GM21390 (cell line): ENCODE measurements at regions not wholly inside any gene's neighbourhood (a gene's known extent, or its start where the extent isn't known, plus 50 kb on each side); places are given as distances from the start of the nearest gene placed in this dataset.

Source experiments
- ATAC-seq: cut with Tn5 transposase; IDR thresholded peaks from one replicate; pipeline ENCODE4 v1.9.1; 2021; ENCODE audit not compliant: unreplicated experiment

GRCh38 chr2:207256476-207257207 is 90.9 kb upstream of the KLF7 start:
- ATAC-seq, result no peak

GRCh38 chr2:207257251-207258250 is 91.8 kb upstream of the KLF7 start:
- no peak for ATAC-seq

GRCh38 chr2:207258263-207258991 is 92.7 kb upstream of the KLF7 start:
- ATAC-seq, result no peak

- ATAC-seq, result no peak
Observed at GRCh38 chr2:207260021-207260420, 94.3 kb upstream of the KLF7 start.

- no peak for ATAC-seq
Observed at GRCh38 chr2:207260947-207261346, 95.2 kb upstream of the KLF7 start.

GRCh38 chr2:207264310-207264709 is 98.6 kb upstream of the KLF7 start:
- ATAC-seq, result no peak

- ATAC-seq, result no peak
Observed at GRCh38 chr2:207265332-207265731, 99.6 kb upstream of the KLF7 start.

GRCh38 chr2:207265869-207266268 is 100.1 kb upstream of the KLF7 start:
- no peak for ATAC-seq

- no peak for ATAC-seq
Observed at GRCh38 chr2:207266648-207267047, 100.9 kb upstream of the KLF7 start.

GRCh38 chr2:207269038-207269437 is 103.3 kb upstream of the KLF7 start:
- ATAC-seq, result no peak

- no peak for ATAC-seq
Observed at GRCh38 chr2:207274530-207275189, 108.9 kb upstream of the KLF7 start.

- ATAC-seq, result no peak
Observed at GRCh38 chr2:207275779-207276178, 110.0 kb upstream of the KLF7 start.

GRCh38 chr2:207276248-207276647 is 110.5 kb upstream of the KLF7 start:
- ATAC-seq, result no peak

- no peak for ATAC-seq
Observed at GRCh38 chr2:207276858-207277257, 111.1 kb upstream of the KLF7 start.

GRCh38 chr2:207279520-207279919 is 113.8 kb upstream of the KLF7 start:
- ATAC-seq, result no peak

GRCh38 chr2:207281436-207281835 is 115.7 kb upstream of the KLF7 start:
- ATAC-seq, result no peak

GRCh38 chr2:207282916-207283315 is 117.2 kb upstream of the KLF7 start:
- no peak for ATAC-seq

GRCh38 chr2:207283356-207283755 is 117.6 kb upstream of the KLF7 start:
- peak; percentile 39 for ATAC-seq

GRCh38 chr2:207284556-207285472 is 119.1 kb upstream of the KLF7 start:
- ATAC-seq, result no peak

- ATAC-seq, result no peak
Observed at GRCh38 chr2:207285473-207285815, 119.7 kb upstream of the KLF7 start.
